Myocyte (in vitro differentiated cells): ENCODE measurements at regions not wholly inside any gene's neighbourhood (a gene's known extent, or its start where the extent isn't known, plus 50 kb on each side); places are given as distances from the start of the nearest gene placed in this dataset.
A peak's percentile ranks its signal among the peaks of the same experiment; 100 is the strongest.

Experiments
- DNase-seq: peaks from one replicate; pipeline ENCODE4 v3.0.0-alpha.2; 2012; ENCODE audit warnings: low read depth

DNA sequence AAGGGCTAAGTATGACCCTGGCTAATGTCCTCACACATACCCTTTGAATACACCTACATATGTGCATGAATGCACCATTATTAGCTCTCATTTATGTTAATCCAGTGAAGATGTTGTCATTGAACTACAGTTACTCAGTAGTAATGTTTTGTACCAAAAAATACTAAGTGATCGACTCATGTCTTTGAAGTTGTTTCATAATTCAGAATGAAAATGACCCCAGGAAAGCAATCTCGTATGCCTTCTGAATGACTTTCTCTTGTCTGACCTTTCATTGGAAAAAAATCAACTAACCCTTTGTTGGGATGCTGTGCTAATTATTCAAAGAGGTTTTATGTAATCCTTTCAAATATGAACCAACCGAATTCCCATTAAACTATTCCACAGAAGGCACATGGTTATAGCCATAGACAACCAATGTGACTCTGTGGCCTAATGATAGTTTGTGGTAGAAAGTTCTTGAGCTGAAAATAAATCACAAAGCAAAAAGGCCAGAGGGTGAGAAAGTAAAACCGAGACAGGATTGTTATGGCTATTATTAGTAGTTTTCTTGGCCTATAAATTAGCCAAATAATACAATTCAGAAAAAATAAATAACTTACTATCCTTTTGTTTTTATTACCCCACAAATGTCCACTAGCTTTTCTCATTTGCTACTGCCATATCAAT lies 86.8 kb upstream of the STARD13 start:
- DNase-seq = peak; percentile 38

DNA sequence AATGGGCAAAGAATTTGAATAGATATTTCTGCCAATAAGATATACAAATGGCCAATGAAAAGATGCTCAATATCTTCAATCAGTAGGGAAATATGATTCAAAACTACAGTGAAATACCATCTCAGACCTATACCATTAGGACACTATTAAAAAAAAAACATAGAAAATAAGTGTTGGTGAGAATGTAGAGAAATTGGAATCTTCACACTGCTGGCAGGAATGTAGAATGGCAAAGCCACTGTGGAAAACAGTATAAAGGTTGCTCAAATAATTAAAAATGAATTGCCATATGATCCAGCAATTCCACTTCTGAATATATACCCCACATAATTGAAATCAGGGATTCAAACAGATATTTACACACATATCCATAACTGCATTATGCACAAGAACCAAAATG lies 88.1 kb upstream of the STARD13 start:
- no peak for DNase-seq

DNA sequence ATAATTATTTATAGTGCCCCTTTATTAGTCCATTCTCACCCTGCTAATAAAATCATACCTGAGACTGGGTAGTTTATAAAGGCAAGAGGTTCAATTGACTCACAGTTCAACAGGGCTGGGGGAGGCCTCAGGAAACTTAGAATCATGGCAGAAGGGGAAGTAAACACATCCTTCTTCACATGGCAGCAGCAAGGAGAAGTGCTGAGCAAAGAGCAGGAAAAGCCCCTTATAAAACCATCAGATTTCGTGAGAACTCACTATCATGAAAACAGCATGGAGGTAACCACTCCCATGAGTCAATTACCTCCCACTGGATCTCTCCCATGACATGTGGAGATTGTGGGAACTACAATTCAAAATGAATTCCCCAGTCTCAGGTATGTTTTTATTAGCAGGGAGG lies 89.9 kb upstream of the STARD13 start:
- no peak for DNase-seq

DNA sequence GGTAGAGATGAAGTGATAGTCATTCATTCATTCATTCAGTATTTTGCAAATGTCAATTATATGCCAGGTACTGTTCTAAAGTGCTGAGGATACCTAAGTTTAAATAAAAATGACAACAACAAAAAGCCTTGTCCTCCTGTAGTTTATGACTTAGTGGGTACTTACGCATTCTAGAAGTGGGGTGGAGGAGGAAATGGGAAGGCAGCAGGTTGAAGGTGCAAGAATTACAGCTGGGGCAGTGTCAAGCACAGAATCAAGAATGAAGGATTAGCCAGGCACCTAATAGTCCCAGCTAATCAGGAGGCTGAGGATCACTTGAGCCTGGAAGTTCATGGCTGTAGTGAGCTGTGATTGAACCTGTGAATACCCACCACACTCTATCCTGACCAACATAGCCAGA lies 90.7 kb upstream of the STARD13 start:
- DNase-seq = no peak

DNA sequence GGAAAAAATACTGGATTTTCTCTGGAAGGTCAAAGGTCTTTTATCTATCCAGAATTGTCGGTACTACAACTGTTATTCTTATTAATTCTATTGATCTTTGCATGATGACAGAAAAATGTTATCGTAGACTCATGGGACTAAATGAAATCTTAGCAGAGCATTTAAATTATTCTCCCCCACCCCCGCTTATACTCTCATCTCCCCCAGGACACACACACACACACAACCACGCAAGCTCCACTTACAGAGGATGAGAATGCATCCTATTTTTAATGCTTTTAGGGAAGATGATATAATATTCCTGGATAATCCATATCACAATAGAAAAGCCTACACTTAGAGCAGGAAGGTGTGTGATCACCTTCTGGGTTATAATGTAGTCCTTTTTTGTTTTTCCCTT lies 91.9 kb upstream of the STARD13 start:
- DNase-seq = no peak

DNA sequence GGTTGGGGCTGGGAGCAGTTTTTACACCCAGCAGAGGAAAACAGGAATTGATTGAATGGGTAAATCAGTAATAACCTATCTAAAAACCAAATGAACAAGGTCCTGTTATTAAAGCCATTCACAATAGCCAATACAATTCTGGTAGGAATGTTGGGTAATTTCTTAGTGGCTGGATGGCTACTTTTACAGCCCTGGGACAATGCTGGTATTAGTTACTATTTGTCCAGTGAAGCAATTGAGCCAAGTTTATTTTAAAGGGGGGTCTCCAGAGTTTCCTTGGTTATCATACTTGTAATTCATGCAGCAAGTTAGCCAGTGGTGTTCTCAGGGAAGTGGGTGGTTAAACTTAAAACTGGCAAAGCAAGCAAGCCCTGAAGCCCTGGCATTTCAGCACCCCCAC lies 92.3 kb upstream of the STARD13 start:
- DNase-seq = no peak

DNA sequence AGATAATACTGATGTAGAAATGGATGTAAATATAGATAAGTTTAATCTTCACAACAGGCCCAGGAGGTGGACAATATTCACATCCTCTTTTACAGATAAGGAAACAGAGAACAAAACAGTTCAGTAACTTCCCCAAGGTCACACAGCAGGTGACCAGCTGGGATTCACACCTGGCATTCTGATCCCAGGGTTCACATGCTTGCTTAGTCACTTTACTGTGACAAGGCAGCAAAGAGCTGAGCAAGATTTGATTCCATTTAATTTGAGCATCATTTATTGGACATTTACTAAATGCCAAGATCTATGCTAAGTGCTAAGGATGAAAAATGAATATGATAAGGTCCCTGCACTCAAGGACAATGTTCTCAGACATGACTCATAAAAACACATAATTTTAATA lies 94.1 kb upstream of the STARD13 start:
- DNase-seq = no peak

DNA sequence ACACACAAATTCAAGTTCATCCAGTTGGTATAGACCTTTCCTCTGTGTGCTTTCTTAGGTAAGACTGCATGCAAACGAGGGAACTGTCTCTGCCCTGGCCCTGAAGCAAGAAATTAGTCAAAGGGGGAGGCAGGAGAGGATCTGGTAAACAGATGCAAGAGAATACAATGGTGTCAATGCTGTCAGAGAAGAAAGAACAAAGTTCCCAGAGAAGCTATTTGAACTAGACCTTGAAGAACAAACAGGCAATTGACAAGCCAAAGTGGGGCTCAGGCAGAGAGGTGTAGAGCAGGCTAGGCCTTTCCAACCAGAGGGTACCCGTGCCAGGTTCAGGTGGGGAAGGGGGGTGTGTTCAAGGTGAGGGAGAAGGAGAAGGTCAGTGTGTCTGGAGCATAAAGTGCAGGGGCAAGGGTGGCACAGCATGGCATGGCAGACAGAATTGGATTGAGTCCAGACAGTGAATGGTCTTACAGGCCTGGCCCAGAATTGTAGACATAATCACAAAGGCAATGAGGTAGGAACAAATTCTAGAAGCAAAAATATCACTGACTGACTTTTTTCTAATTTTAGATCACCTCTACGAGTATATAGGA lies 95.0 kb upstream of the STARD13 start:
- DNase-seq = no peak

DNA sequence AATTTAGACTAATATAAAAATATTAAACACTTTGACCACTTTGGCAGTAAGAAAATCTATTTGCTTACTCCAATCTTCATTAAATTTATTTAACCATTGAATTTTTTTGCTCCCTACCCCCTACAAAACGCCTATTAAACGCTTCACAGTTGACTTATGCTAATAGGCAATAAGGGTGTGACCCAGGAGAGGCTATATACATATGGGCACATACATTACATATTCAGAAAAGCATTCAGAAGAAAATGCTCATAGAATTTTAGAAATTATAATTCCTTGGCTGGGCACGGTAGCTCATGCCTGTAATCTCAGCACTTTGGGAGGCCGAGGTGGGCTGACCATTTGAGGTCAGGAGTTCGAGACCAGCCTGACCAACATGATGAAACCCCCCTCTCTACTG lies 95.6 kb upstream of the STARD13 start:
- no peak for DNase-seq

DNA sequence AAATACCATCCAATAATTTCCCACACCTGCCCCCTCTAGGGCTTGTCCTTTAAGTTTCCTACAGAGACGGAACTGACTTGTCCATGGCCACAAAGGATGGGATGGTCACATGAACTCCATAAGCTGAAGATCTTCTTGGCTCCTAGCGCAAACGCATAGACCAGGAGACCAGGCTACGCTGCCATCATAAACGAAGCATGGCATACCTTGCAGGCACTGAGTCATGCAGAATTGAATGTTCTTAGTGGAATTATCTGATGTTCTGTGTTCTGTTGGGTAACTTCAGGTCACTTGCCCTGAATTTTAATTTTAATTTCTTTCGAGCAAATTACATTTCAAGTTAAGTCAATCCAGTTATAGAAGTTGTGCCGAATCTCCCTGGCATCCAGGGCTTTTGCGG lies 96.4 kb upstream of the STARD13 start:
- DNase-seq = no peak

DNA sequence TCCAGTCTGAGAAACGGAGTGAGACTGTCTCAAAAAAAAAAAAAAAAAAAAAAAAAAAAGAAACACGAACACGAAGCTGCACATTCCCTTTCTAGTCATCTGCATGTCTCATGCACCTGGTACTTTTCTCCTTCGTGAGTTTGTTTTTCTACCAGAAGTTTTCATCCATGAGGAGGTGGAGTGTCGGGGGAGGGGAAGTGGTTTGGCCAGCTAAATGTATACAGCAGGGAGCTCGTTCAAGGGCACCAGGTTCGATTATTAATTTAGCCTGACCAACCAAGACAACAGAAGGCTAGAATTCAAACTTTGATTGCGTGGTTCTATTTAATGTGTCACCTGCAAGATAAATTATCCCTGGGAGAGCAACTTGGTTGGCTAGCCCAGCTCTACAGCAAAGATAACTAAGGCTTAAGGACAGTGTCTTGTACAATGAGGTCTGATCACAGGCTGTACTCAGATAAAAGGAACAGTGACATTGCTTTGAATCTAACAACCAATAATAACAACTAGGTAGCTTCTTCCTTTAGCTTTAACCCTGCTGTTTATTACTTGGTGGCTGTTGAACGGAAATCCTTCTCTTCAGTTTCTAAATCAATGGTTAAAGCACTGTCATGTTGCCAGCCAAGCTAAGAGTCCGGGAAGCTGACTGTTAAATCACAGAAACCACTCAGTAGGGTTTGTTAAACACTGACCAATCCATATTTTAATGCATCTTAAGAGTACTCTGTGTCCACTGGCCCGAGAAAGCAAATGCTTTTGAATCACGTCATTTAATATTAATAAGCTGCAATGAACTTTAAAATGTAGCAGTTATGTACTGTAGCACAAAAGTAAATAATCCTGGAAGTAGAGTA lies 98.4 kb upstream of the STARD13 start:
- no peak for DNase-seq

DNA sequence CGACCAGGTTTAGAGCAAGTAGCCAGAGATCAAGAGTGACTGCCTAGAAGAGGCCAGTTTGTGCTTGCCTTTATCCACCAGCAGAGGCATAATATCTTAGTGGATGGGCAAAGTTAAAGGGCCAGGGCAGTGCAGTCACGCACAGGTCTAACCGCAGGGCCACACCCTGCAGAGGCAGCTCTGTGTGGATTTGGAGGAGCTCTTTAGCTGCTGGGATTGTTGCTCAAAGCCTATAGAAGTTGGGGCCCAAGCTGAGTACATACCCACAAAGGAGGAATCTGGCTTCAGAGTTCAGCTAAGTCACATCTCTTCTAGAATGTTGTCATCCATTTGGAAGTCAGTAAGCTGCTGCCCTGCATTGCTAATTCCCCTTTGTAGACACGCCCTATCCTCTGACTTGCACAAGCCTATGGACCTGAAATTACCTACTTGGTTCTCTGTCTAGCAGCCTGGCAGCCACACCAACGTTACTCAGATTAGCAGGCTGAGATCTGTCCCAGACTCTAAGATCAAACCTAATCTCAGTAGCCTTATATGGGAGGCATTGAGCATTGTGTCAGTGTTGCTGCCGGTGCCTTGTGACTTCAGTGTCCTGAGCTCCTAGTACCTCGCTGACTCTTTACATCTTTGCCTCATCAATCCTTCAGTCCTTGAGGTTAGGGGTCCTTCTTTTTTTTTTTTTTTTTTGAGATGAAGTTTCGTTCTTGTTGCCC lies 102.9 kb upstream of the STARD13 start:
- peak; percentile 58 for DNase-seq

DNA sequence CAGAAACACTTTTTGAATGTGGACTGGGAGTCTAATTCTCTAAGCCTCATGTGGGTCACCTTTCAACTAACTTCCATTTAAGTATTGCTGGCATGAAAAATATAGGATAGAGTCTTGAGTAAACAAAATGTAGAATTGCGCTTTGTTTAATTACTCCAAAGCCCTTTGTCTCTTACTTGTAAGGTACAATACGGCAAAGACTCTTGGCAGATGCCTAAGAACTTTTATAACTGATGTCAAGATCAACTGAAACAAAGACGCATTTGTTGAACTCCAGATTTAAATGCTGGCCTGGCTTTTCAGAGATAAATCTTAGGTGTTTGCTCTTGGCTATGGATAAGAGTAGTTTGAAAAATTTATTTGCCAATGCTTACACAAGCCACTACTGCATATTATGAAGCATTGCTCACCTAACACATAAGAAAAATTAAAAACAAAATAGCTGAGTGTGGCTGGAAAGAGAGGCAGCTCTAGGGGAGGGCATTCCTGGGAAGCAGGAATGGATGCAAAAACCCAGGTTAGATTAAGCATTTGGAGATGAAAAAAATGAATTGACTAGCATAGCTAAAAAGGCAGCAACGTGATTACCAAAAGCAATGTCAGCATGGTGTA lies 107.3 kb upstream of the STARD13 start:
- DNase-seq = no peak

DNA sequence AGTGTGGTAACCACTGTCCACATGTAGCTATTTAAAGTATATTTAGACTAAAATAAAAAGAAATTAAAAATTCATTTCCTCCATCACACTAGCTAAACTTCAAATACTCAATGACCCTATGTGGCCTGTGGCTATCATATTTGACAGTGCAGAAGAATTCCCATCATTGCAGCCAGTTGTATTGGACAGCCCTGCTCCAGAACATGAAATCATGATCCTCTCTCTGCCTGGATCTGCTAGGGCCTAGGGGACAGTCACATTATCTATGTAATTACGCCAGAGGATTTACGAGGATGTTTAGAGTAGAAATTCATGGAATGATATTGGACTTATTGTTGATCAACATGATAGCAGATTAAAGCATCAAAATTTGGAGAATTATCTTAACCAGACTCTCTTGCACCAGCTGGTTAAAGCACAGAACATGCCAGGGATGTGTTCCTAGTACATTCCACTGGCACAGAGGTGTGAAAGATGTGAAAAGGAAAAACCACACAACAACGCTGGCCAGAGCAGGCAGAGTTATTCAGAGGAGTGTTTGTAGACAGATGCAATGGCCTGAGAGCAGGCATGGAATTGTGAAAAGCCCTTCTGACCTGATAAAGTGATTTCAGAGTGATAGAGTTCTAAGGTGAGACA lies 108.9 kb upstream of the STARD13 start:
- DNase-seq = no peak

DNA sequence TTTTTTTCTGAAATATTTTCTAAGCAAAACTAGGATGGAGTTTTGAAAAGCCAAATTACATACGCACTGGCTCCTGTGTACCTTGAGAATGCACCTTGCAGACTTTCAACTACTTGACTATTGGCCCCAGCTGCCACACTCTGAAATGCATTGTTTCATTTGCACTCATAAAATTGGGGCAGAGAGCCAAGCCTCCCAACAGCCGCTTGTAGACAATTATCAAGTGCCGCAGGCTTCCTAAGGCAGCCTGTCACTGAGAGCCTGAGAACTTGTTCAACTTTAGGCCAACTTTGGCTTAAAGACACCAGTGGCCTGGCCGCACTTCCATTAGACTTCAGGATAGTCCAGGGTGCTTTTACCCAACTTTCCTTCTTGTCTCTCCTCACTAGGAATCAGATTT lies 115.7 kb upstream of the STARD13 start:
- DNase-seq = peak; percentile 18

DNA sequence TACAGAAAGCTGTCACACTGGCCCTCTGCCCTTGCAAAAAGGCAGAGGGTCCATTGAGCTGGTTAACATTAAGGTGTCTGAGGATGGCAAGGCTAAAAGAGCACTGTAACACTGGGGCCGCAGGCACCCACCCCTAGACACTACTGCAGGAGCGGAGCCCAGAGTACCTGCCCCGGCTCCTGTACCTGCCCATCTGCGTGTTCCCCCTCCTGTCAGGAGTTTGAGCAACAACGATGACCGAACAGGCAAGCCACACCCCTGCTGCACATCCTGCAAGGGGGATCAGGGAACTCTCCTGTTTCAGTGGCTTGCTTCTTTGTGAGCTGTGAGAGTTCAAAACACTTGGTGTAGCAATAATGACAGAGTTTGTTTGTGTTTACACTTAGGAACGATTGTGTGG lies 117.4 kb upstream of the STARD13 start:
- no peak for DNase-seq

DNA sequence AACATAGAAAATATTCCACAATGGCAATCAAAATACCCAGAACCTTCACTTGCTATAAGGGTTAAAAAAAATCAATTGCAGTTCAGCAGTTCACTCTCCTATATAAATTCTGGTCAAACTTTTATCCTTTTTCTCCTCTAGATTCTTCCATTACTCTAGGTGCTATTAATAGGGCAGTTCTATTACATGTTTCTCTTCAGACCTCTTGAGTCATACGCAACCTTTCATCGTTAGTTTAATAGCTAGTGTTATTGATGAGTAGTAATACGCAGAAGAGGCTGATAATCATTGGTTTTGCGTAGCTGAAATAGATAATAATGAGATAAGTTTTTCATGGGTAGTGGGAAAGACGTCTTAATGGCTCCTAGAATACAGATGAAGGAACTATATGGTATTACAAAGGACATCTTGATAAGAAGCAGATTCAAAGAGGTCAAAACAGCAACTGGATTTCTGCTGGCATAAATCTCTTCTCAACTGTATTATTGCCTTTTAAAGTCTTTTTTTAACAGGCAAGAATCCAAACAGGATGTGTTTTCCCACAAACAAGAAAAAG lies 118.3 kb upstream of the STARD13 start:
- peak; percentile 17 for DNase-seq

DNA sequence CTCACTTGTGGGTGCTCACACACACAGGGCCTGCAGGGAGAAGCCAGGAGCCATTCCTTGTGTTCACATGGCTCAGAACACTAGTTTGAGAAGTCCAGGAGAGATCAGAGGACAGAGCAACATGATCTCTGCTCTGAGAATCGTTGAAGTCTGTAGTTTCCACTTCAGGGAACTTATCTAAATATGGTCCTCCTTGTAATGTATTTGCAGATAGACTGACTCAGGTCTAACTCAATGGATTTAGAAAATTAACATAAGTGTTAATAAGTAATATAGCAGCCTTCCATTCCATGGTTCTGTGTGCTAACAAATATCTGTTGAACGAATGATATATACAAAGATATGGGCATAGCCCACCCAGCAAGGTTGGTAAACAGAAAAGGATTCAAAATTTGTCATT lies 119.8 kb upstream of the STARD13 start:
- no peak for DNase-seq

DNA sequence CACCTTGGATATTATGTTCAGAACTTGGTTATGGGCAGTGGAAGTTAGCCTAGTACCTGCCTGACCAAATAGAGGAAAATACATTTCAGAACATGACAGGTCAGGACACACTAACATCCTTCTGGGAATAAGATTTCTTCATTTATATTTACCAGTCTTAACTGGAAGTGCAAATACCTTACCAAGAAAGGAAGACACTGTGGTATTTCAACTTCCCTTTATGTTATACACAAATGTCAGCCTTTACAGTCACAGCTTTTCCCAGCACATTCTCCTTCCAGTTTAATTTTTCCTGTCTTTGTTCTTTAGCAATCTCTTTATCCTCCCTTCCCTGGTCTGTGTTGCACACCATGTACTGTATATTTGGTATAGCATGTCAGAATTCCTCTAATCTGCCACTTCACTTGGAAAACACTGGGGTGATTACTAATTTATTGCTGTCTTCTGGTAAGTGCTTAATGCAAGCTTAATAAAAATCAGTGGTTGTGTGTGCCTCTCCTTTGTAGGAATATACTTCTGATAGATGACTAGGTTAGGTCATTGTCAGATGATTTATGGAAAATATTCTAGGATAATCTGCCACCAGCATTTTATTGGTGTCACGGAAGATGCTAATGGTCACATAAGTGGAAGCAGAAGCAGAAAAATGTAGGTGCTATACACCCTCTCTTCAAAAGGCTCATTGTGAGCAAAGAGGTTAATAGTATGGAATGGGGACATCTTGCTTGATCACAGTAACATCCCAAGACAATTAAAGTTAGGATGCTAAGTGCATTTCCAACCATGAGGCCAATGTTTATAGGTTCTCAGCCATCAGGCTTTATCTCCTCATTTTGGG lies 124.3 kb upstream of the STARD13 start:
- no peak for DNase-seq

DNA sequence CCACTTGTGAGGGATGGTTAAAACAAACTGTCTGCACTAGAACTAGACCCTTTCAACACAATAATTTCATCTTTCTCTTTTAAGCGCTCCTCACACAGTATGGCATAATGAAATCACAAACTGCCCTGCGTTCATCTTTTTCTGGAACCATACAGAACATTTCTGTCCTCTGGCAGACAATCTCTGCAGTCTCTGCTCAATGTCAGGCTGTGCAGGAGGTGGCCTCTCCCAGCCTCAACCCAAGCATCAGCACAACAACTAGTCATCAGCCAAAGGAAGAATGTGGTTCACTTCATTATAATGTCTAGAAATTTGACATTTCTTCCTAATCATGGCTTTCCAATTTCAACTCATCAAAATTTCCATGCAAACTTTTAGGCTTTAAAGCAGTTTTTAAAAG lies 125.1 kb upstream of the STARD13 start:
- no peak for DNase-seq
